DOHH2 (cell line): ENCODE measurements at regions not wholly inside any gene's neighbourhood (a gene's known extent, or its start where the extent isn't known, plus 50 kb on each side); places are given as distances from the start of the nearest gene placed in this dataset.

ENCODE experiments used
- H3F3A ChIP-seq: fragments of 200-600 bp; sonication (generic), shearing (Covaris generic); 2 replicates; pipeline ENCODE4 v1.6.0; 2016; ENCODE audit warnings: antibody characterized with exemption, mild to moderate bottlenecking; ENCODE audit not compliant: control insufficient read depth, insufficient read depth
- H3K27ac ChIP-seq: fragments of 200-600 bp; sonication (generic); 2 replicates; pipeline ENCODE4 v1.5.1; 2014; ENCODE audit warnings: low read depth, mild to moderate bottlenecking, low read length, moderate library complexity
- H3K27me3 ChIP-seq: fragments of 200-600 bp; sonication (generic); 2 replicates; pipeline ENCODE4 v1.6.1; 2014; ENCODE audit warnings: mild to moderate bottlenecking, low read length, mixed read lengths; ENCODE audit not compliant: control insufficient read depth
- H3K36me3 ChIP-seq: fragments of 200-600 bp; sonication (generic); 2 replicates; pipeline ENCODE4 v1.6.1; 2014; ENCODE audit warnings: mild to moderate bottlenecking, low read length, moderate library complexity, mixed read lengths; ENCODE audit not compliant: control insufficient read depth
- H3K4me1 ChIP-seq: fragments of 200-600 bp; sonication (generic); 2 replicates; pipeline ENCODE4 v1.6.1; 2014; ENCODE audit warnings: mild to moderate bottlenecking, low read length, mixed read lengths; ENCODE audit not compliant: control insufficient read depth
- H3K4me2 ChIP-seq: fragments of 200-600 bp; sonication (generic); 2 replicates; pipeline ENCODE4 v1.6.0; 2014; ENCODE audit warnings: mild to moderate bottlenecking, low read length, moderate library complexity
- H3K4me3 ChIP-seq: fragments of 200-600 bp; sonication (generic); 2 replicates; pipeline ENCODE4 v1.5.1; 2014; ENCODE audit warnings: mild to moderate bottlenecking, low read length, mixed read lengths
- H3K79me2 ChIP-seq: fragments of 200-600 bp; sonication (generic); 2 replicates; pipeline ENCODE4 v1.6.1; 2014; ENCODE audit warnings: mild to moderate bottlenecking, low read length, mixed read lengths; ENCODE audit not compliant: control insufficient read depth
- H3K9me2 ChIP-seq: fragments of 200-600 bp; sonication (generic); replicated peaks from 2 replicates; pipeline ENCODE4 v1.6.1; 2014; ENCODE audit warnings: mild to moderate bottlenecking, low read length, mixed read lengths; ENCODE audit not compliant: control insufficient read depth
- H3K9me3 ChIP-seq: fragments of 200-600 bp; sonication (generic); 2 replicates; pipeline ENCODE4 v1.6.1; 2014; ENCODE audit warnings: antibody characterized with exemption, low read length, mixed read lengths; ENCODE audit not compliant: control insufficient read depth, insufficient read depth
- H4K20me1 ChIP-seq: fragments of 200-600 bp; sonication (generic); 2 replicates; pipeline ENCODE4 v1.6.0; 2014; ENCODE audit warnings: low read depth, mild to moderate bottlenecking, antibody characterized with exemption, low read length, moderate library complexity; ENCODE audit not compliant: control insufficient read depth, insufficient read depth
- CTCF ChIP-seq: fragments of 200-600 bp; sonication (generic); IDR thresholded peaks from one replicate; pipeline ENCODE4 v1.5.1; 2014; ENCODE audit warnings: antibody characterized with exemption, mild to moderate bottlenecking, low read depth, low read length; ENCODE audit not compliant: poor library complexity, severe bottlenecking
- EZH2phosphoT487 ChIP-seq: fragments of 200-600 bp; sonication (generic); IDR thresholded peaks from 2 replicates; pipeline ENCODE4 v1.6.1; 2017; ENCODE audit warnings: borderline replicate concordance, mild to moderate bottlenecking, antibody characterized with exemption, low read length, moderate library complexity, mixed read lengths

- Histone ChIP-seq H3K9me2 (no peaks in the 10 kb centered on the region), H3K4me1 (no peaks in the 10 kb centered on the region), H3K36me3 (no peaks in the 10 kb centered on the region), H3K27me3 (peaks cover 24% of the 10 kb centered on the region), H3K9me3 (no peaks in the 10 kb centered on the region), H3K27ac (no peak overlapping the region), H3K4me2 (no peak overlapping the region), H3F3A (no peaks in the 10 kb centered on the region), H3K4me3 (no peak overlapping the region), H3K79me2 (no peaks in the 10 kb centered on the region), H4K20me1 (no peaks in the 10 kb centered on the region)
- no peak for TF ChIP-seq CTCF
- no peak for TF ChIP-seq EZH2phosphoT487
These were observed 129.8 kb upstream of the IL12B start for GRCh38 chr5:159459951-159460538.

DNA sequence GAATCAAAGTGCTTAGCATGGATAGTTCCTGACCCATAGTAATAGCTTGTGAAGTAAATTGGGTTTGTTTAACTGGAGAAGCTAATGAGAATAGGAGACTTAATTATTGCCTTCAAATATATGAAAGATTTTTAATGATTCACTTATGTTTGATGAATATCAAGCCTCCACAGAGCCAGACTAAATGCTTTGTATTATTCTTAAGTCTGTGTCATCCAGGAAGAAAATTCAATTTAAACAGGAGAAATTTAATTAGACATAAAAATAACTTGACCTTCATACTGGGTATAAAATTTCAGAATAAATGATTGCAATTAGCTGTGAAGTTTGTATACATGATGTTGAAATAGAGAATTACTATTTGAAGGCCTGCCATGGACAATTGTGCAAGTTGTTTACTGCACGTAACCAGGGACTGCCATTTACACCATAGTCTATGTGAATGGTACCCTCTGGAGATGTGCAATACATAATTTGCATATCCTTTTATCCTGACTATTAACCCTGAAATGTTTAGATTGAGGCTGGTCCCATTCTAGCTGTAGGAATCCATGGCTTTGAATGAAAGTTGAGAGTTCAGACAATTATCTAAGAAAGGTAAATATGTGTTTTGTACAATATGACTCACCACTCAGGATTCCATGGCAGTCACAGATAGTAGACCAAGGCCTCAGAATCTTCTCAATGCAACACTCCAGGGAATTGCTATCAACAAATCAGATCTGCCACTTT, 133.5 kb upstream of the IL12B start:
- Histone ChIP-seq H3K9me2 (no peaks in the 10 kb centered on the region), H3K4me2 (no peak overlapping the region), H3K27me3 (peaks cover 14% of the 10 kb centered on the region), H3F3A (no peaks in the 10 kb centered on the region), H3K36me3 (no peaks in the 10 kb centered on the region), H3K9me3 (no peaks in the 10 kb centered on the region), H4K20me1 (no peaks in the 10 kb centered on the region), H3K79me2 (no peaks in the 10 kb centered on the region), H3K27ac (no peak overlapping the region), H3K4me1 (no peaks in the 10 kb centered on the region), H3K4me3 (no peak overlapping the region)
- TF ChIP-seq EZH2phosphoT487 (no peak), CTCF (no peak)

DNA sequence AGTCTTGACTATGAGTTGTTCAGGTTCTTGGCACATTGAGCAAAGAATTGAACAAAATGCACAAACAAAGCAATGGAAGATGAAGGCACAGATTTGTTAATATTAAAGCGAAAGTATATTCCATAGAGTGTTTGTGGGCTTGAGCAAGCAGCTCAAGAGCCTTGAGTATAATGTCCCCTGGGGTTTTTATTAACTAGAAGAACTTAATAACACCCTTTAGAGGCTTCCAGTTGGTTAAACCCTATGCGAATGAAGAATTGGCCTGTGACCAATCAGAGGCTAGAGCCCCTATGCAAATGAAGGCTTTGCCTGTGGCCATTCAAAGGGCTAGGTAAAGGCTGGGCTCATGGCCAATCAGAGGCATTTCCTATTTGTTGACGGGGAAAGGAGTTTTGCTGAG, 135.3 kb upstream of the IL12B start:
- TF ChIP-seq CTCF = no peak
- TF ChIP-seq EZH2phosphoT487 = no peak
- H3K27me3 ChIP-seq = 0 out of 2 replicates have a peak, but pooled peaks cover 5% of the 10 kb centered on the region
- no peaks in the 10 kb centered on the region for H3K4me1 ChIP-seq
- no peaks in the 10 kb centered on the region for H3K79me2 ChIP-seq
- no peaks in the 10 kb centered on the region for H3K9me2 ChIP-seq
- H3K36me3 ChIP-seq = no peaks in the 10 kb centered on the region
- H3K27ac ChIP-seq = no peak overlapping the region
- H3K4me2 ChIP-seq = no peak overlapping the region
- H3K9me3 ChIP-seq = no peaks in the 10 kb centered on the region
- no peaks in the 10 kb centered on the region for H4K20me1 ChIP-seq
- H3F3A ChIP-seq = no peaks in the 10 kb centered on the region
- H3K4me3 ChIP-seq = no peak overlapping the region
